Glomerular visceral epithelial cell (primary cell): ENCODE measurements at regions not wholly inside any gene's neighbourhood (a gene's known extent, or its start where the extent isn't known, plus 50 kb on each side); places are given as distances from the start of the nearest gene placed in this dataset.
"Not testable (repeated sequence)": the region's sequence is repeated elsewhere in the genome, so short reads cannot be mapped to it uniquely, and the experiment has no call there.

Source experiments
- DNase-seq: peaks from one replicate; pipeline ENCODE4 v3.0.0-alpha.2; 2016; ENCODE audit errors: extremely low spot score

DNA sequence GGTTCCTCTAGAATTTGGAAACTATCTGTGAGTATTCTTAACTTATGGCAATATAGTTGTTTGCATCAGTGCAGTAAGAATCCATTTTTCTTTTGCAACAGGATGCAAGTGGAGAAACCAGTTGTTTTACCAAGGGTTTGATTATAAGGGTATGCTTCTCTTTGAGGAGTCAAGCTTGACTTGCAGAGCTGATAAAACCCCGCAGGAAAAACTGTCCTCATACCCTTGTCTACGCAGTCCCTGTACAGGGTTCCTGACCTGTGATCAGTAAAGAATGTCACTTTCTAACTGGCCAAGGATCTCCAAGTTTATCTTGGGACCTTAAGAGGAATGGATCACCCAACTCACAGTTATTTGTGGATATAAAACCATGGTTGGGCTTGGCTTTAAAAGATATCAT, 161.1 kb upstream of the OLIG3 start:
- no peak for DNase-seq

DNA sequence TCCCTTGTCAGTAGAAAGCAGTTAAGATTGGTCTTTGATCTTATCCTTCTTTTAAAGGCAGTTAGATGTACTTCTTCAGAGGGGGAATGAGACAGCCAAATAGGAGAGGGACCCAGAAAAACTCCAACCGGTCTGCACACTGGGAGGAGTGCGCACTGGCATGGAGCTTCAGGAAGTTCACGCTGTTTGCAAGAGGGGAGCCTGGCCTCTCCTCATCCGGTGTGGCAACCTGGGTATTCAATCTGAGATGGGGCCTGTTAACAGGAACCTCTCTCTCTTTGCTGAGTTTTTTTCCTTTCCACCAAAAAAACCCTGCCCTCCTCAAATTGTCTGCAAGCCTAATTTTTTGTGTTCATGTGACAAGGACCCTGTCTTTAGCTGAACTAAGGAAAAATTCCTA, 162.5 kb upstream of the OLIG3 start:
- DNase-seq: no peak

GRCh38 chr6:137657351-137657911, 163.2 kb upstream of the OLIG3 start:
- no peak for DNase-seq

GRCh38 chr6:137658287-137658686, 164.1 kb upstream of the OLIG3 start:
- DNase-seq: no peak

DNA sequence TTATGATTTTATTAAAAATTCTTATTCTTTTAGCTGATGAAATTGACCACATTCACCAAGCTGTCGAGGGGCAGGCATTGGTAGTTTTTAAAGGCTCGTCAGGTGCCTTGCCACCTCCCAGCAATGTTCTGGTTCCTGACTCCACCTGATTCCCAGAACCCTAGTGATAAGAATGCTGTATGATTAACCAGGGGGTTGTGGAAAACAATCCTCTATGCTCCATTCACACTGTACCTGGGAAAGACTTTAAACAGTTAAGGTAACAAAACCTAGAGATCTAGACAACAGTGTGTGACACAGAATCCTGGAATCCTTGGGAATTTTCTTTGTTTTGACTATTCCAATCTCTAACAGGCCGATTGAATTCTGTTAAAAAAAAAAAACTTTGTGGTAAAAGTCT, 165.7 kb upstream of the OLIG3 start:
- DNase-seq: no peak

- no peak for DNase-seq
These were observed 166.1 kb upstream of the OLIG3 start for GRCh38 chr6:137660296-137660731.

DNA sequence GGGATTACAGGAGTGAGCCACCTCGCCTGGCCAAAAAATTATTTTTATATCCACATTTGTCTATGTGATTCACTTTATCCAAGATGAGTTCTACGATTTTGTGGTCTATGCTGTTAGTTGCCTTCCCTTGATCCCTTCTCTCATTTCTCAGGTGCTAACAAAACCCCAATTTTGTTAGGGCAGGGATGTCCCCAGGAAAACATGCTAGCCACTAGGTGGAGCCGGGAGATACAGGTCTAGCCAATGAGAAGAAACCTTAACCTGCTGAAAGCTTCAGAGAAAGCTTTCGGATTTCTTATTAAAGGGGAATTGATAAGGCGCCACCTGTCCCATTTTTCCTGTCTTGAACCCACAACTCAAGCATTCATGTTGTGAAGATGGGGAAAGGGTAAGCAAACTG, 167.4 kb upstream of the OLIG3 start:
- DNase-seq: peak; percentile 23

GRCh38 chr6:137664183-137664582, 170.0 kb upstream of the OLIG3 start:
- DNase-seq: no peak

- no peak for DNase-seq
These were observed 171.2 kb upstream of the OLIG3 start for GRCh38 chr6:137665342-137665934.

- no peak for DNase-seq
These were observed 172.1 kb upstream of the OLIG3 start for GRCh38 chr6:137666202-137666774.

DNA sequence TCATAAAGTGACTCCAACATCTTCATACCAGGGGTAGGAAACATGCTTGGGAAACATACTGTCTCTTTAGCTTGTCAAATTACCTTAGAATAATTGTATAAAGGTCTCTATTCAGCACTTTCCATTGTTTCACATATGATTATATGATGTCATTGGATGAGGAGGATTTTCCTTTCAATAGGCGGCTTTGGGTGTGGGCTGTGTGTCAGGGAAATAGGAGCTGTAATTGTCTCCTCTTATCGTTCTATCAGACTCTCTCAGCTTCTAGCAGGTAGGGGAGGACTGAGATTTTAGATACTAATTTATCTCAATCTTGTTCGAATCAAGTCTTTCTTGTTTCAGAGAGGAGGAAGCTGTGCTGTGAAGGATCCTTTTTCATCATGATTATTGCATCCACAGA, 179.4 kb upstream of the OLIG3 start:
- DNase-seq: no peak

GRCh38 chr6:137676888-137677287, 182.7 kb upstream of the OLIG3 start:
- no peak for DNase-seq

- DNase-seq: no peak
These were observed 183.5 kb upstream of the OLIG3 start for GRCh38 chr6:137677709-137678108.

DNA sequence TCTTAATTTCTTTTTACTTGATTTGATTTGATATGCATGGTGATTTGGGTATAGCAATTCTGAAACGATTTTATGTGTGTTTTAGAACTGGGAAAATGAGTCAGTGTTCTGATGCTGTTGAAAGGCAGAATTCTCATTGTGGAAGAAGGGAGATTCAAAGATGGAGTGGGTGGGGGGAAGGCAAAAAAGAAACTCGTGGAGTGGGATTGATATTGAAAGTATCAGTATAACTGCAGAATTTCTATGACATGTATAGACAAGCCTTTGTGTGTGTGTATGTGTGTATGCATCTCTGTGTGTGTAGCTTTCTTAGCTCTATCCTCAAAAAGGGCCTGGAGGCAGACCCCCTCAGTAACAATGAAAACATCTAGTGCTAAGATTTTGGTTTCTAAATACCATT, 184.3 kb upstream of the OLIG3 start:
- DNase-seq: no peak

DNA sequence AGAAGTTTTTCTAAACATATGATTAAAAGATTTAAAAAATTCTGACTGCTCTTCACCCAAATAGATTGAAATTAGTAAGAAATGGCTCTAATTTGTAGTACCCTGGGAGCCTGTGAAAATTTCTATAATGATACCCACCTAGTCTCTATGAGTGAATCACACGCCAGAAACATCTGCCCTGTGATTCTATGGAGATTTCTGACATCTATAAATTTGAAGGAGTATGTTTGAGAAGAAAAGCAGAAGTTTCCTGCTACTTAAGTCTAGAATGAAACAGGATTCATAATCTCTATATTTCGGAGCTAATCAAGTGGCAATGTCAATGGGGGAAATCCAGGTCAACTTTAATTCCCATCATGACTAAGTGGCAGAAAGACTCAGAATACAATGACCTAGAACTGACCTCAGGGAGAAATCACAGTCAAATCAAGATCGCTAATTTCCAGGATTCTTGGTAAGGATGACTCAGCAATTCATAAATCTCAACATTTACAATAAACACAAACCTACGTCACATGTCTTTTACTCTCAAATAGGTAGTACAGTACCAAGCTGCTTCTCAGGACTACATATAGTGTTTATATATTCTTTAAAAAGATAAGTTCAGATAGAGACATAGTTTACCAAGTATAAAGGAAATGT, 186.2 kb upstream of the TNFAIP3 start:
- no peak for DNase-seq

GRCh38 chr6:137681445-137682009, 185.5 kb upstream of the TNFAIP3 start:
- no peak for DNase-seq

GRCh38 chr6:137682658-137683057, 184.4 kb upstream of the TNFAIP3 start:
- not testable (repeated sequence) for DNase-seq

DNA sequence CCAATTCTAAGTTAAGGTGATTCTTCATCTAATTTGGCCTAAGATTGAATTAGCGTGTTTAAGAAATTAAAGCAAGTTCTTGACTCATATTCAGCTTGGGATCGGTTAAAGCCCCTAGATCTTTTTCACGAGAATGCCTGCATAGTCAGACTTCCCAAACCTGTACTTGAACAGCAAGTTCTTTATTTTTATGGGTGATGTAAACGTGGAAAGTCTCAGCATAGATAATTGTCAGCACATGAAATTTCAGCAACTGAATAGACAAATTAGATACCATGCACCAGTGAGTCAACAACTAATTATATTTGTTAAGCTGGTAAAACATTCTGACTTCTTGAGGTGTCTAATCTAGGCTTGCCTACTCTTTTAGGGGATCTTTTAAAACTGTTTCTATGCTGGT, 183.1 kb upstream of the TNFAIP3 start:
- no peak for DNase-seq

GRCh38 chr6:137685798-137686375, 181.2 kb upstream of the TNFAIP3 start:
- DNase-seq: no peak

GRCh38 chr6:137687818-137688217, 179.2 kb upstream of the TNFAIP3 start:
- DNase-seq: no peak

DNA sequence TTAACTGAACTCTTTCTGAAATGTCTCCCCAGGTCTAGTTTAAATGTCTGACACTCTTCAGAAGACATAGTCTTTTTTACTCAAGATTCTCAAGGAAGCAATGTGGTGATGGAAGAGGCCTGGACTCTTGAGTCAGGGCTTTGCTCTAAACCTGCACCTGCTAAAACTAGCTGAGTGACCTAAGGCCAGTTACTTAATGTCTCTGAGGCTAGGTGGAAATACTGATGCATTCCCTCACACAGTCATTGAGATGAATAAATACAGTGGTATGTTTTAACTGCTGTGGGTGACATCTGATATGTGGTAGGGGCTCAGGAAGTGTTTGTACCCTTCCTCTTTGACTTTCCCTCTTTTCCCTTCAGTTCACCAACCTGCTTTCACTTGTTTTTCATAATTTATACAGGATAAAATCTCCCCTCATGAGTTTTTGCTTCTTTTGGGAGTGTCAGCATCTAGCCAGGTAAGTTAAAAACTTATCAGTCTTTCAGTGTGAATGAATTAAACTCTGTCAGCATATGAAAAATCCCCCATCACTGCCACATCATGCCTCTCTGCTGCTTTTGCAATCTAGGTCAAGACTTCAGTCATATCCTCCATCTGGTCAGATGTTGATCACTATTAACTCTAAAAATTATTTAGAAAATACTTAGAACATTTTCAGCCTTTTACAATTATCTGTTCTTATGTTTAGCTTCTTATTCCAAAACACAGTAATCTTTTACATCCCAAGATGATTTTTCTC, 178.7 kb upstream of the TNFAIP3 start:
- no peak for DNase-seq

- no peak for DNase-seq
These were observed 177.7 kb upstream of the TNFAIP3 start for GRCh38 chr6:137689377-137689776.
